HEK293 (cell line): ENCODE measurements at regions not wholly inside any gene's neighbourhood (a gene's known extent, or its start where the extent isn't known, plus 50 kb on each side); places are given as distances from the start of the nearest gene placed in this dataset.
"Not testable (repeated sequence)": the region's sequence is repeated elsewhere in the genome, so short reads cannot be mapped to it uniquely, and the experiment has no call there.

ENCODE experiments used
- CTCF ChIA-PET: fragments of 350-600 bp; formaldehyde crosslinking; extraction: SDS; loops from one replicate; lab custom pipeline; 2021; ENCODE audit warnings: antibody characterized with exemption; lab: Yijun Ruan, JAX
- POLR2A ChIA-PET: fragments of 300-600 bp; formaldehyde crosslinking; extraction: SDS; loops from one replicate; lab custom pipeline; 2020; ENCODE audit warnings: antibody characterized with exemption, inconsistent platforms; lab: Yijun Ruan, JAX
- H3K27ac ChIP-seq: fragments of 200-500 bp; sonication (Bioruptor generic); 2 replicates; pipeline ENCODE4 v1.5.1; 2014; ENCODE audit warnings: low read depth, low read length, control low read depth, inconsistent platforms; ENCODE audit errors: extremely low read depth
- H3K36me3 ChIP-seq, 2 experiments: fragments of 200-500 bp in 1 of 2; sonication (Bioruptor generic) in 1 of 2; 1 replicate in 1 of 2; 2 replicates in 1 of 2; pipeline ENCODE4 v1.5.1; 2014 to 2017; ENCODE audit warnings: inconsistent platforms in 2 of 2, low read length in 2 of 2; ENCODE audit not compliant: control insufficient read depth in 2 of 2, insufficient read depth in 1 of 2
- H3K4me1 ChIP-seq: fragments of 200-500 bp; sonication (Bioruptor generic); 2 replicates; pipeline ENCODE4 v1.5.1; 2014; ENCODE audit warnings: mild to moderate bottlenecking, low read length, inconsistent platforms; ENCODE audit not compliant: control insufficient read depth, insufficient read depth
- H3K4me3 ChIP-seq: 2 replicates; pipeline ENCODE4 v1.5.1; 2011; ENCODE audit warnings: low read depth, mild to moderate bottlenecking, control low read depth, low read length, moderate library complexity
- H3K9me3 ChIP-seq: fragments of 200-500 bp; sonication (Bioruptor generic); 2 replicates; pipeline ENCODE4 v1.5.1; 2014; ENCODE audit warnings: low read depth, low read length, inconsistent platforms; ENCODE audit not compliant: control insufficient read depth, insufficient read depth
- CTCF ChIP-seq: fragments of 450-650 bp; formaldehyde crosslinking; IDR thresholded peaks from 2 replicates; pipeline ENCODE4 v1.5.1; 2016; ENCODE audit warnings: missing biosample characterization, missing genetic modification characterization
- ZNF341 ChIP-seq: fragments of 450-650 bp; formaldehyde crosslinking; IDR thresholded peaks from 2 replicates; pipeline ENCODE4; 2016; ENCODE audit warnings: low read depth, missing biosample characterization, missing genetic modification characterization

- CTCF ChIA-PET, POLR2A ChIA-PET, H3K27ac ChIP-seq, H3K4me1 ChIP-seq, H3K36me3 ChIP-seq, H3K4me3 ChIP-seq, H3K9me3 ChIP-seq: not testable (repeated sequence)
Measured at GRCh38 chr9:138174954-138175353, 297.4 kb downstream of the CACNA1B start.

GRCh38 chr9:138175354-138175753, 297.8 kb downstream of the CACNA1B start:
- H3K27ac ChIP-seq, POLR2A ChIA-PET, H3K9me3 ChIP-seq, H3K36me3 ChIP-seq, H3K4me3 ChIP-seq, CTCF ChIA-PET, H3K4me1 ChIP-seq: not testable (repeated sequence)

- CTCF ChIA-PET, H3K4me1 ChIP-seq, H3K36me3 ChIP-seq, H3K27ac ChIP-seq, H3K9me3 ChIP-seq, POLR2A ChIA-PET, H3K4me3 ChIP-seq: not testable (repeated sequence)
Measured at GRCh38 chr9:138177091-138177490, 299.5 kb downstream of the CACNA1B start.

GRCh38 chr9:138179003-138179402, 301.4 kb downstream of the CACNA1B start:
- TF ChIP-seq ZNF341 (peak; percentile 52), CTCF (tag by site-specific recombination) (peak; percentile 21; the same call in 1 of the 2 replicates)
- POLR2A ChIA-PET, H3K4me1 ChIP-seq, H3K36me3 ChIP-seq, H3K4me3 ChIP-seq, CTCF ChIA-PET, H3K27ac ChIP-seq, H3K9me3 ChIP-seq: not testable (repeated sequence)

GRCh38 chr9:138179671-138180070, 302.1 kb downstream of the CACNA1B start:
- H3K36me3 ChIP-seq, H3K4me3 ChIP-seq, CTCF ChIA-PET, H3K27ac ChIP-seq, H3K4me1 ChIP-seq, H3K9me3 ChIP-seq: not testable (repeated sequence)
- POLR2A ChIA-PET: interaction anchor here (0.6 kb wide), 1 partner anchor 77 kb away, joined by 3 read pairs; no protein-coding TSS in a partner anchor

- H3K4me3 ChIP-seq, H3K9me3 ChIP-seq, POLR2A ChIA-PET, H3K4me1 ChIP-seq, H3K36me3 ChIP-seq, H3K27ac ChIP-seq: not testable (repeated sequence)
- CTCF ChIA-PET: interaction anchor here (0.7 kb wide), 1 partner anchor 15 kb away, joined by 3 read pairs; no protein-coding TSS in a partner anchor
Measured at GRCh38 chr9:138181963-138182362, 304.4 kb downstream of the CACNA1B start.

GRCh38 chr9:138197156-138197555, 319.6 kb downstream of the CACNA1B start:
- H3K4me1 ChIP-seq, H3K9me3 ChIP-seq, CTCF ChIA-PET, H3K27ac ChIP-seq, H3K36me3 ChIP-seq, H3K4me3 ChIP-seq, POLR2A ChIA-PET: not testable (repeated sequence)

GRCh38 chr9:138198963-138199362, 321.4 kb downstream of the CACNA1B start:
- H3K9me3 ChIP-seq, H3K36me3 ChIP-seq, POLR2A ChIA-PET, H3K4me1 ChIP-seq, H3K4me3 ChIP-seq, CTCF ChIA-PET, H3K27ac ChIP-seq: not testable (repeated sequence)

- H3K27ac ChIP-seq, H3K4me3 ChIP-seq, POLR2A ChIA-PET, H3K9me3 ChIP-seq, CTCF ChIA-PET, H3K36me3 ChIP-seq, H3K4me1 ChIP-seq: not testable (repeated sequence)
Measured at GRCh38 chr9:138199917-138200316, 322.3 kb downstream of the CACNA1B start.
